H1 (cell line): ENCODE measurements at regions not wholly inside any gene's neighbourhood (a gene's known extent, or its start where the extent isn't known, plus 50 kb on each side); places are given as distances from the start of the nearest gene placed in this dataset.

Experiments used
- CTCF ChIA-PET: fragments of 300-600 bp; sonication (Branson Sonifier 250); formaldehyde crosslinking; loops from one replicate; lab custom pipeline; 2021; ENCODE audit not compliant: partially characterized antibody; lab: Charles Lee
- POLR2A ChIA-PET: fragments of 300-600 bp; sonication (Branson Sonifier 250); formaldehyde crosslinking; loops from one replicate; lab custom pipeline; 2021; ENCODE audit warnings: inconsistent platforms; ENCODE audit not compliant: partially characterized antibody; lab: Charles Lee
- DNase-seq, 2 experiments: peaks; one replicate each; pipeline versions ENCODE4 v3.0.0 to v3.0.0-alpha.2; 2010 to 2022; ENCODE audit warnings: low spot score in 2 of 2, low read depth in 1 of 2, mixed read lengths in 1 of 2
- FAIRE-seq: peaks from 2 replicates; lab custom pipeline; 2011; peaks lifted over from hg19 to GRCh38; lab: Jason Lieb, UNC
- H2AFZ ChIP-seq: 2 replicates; pipeline ENCODE4 v1.8.1; 2012; ENCODE audit warnings: low read length, inconsistent platforms
- H2AK5ac ChIP-seq: 2 replicates; pipeline ENCODE4 v1.6.1; 2013; ENCODE audit warnings: low read depth, low read length
- H2BK120ac ChIP-seq: replicated peaks from 2 replicates; pipeline ENCODE3; 2013; ENCODE audit warnings: low read depth, low read length, inconsistent platforms
- H2BK12ac ChIP-seq: 2 replicates; pipeline ENCODE4 v1.6.1; 2013; ENCODE audit warnings: low read depth, low read length
- H2BK15ac ChIP-seq: 2 replicates; pipeline ENCODE4 v1.6.1; 2013; ENCODE audit warnings: low read length
- H2BK20ac ChIP-seq: 2 replicates; pipeline ENCODE4 v1.6.1; 2013; ENCODE audit warnings: low read length
- H2BK5ac ChIP-seq: 2 replicates; pipeline ENCODE4 v1.6.1; 2013; ENCODE audit warnings: low read depth, low read length
- H3K14ac ChIP-seq: 2 replicates; pipeline ENCODE4 v1.6.1; 2013; ENCODE audit warnings: inconsistent platforms; ENCODE audit not compliant: insufficient read length
- H3K18ac ChIP-seq: 2 replicates; pipeline ENCODE4 v1.6.1; 2013; ENCODE audit warnings: low read length; ENCODE audit errors: extremely low read depth
- H3K23ac ChIP-seq: 2 replicates; pipeline ENCODE4 v1.6.1; 2013; ENCODE audit warnings: inconsistent platforms; ENCODE audit not compliant: insufficient read length
- H3K23me2 ChIP-seq: 2 replicates; pipeline ENCODE4 v1.6.1; 2013; ENCODE audit warnings: low read depth, low read length
- H3K27ac ChIP-seq: 2 replicates; pipeline ENCODE4 v1.6.1; 2011; ENCODE audit warnings: low read depth, low read length, inconsistent platforms
- H3K27me3 ChIP-seq, 4 experiments: replicated peaks in 1 of 4; 1 replicate in 1 of 4; 2 replicates in 3 of 4; pipeline versions ENCODE4 v1.6.1 to v1.8.1; 2011 to 2013; ENCODE audit warnings: low read length in 3 of 4, mild to moderate bottlenecking in 3 of 4, inconsistent platforms in 2 of 4, mixed read lengths in 2 of 4, moderate library complexity in 1 of 4; ENCODE audit not compliant: control insufficient read depth in 3 of 4, insufficient read depth in 3 of 4; ENCODE audit errors: extremely low read depth in 1 of 4
- H3K36me3 ChIP-seq, 4 experiments: 2 replicates each; pipeline versions ENCODE4 v1.6.1 to v1.8.1; 2011 to 2013; ENCODE audit warnings: mild to moderate bottlenecking in 4 of 4, low read length in 3 of 4, moderate library complexity in 2 of 4, control low read depth in 1 of 4, inconsistent platforms in 1 of 4; ENCODE audit not compliant: insufficient read depth in 4 of 4, control insufficient read depth in 2 of 4
- H3K4ac ChIP-seq: replicated peaks from 2 replicates; pipeline ENCODE3; 2013; ENCODE audit warnings: low read length, low read depth, mixed read lengths, inconsistent platforms; ENCODE audit not compliant: insufficient read length
- H3K4me1 ChIP-seq, 4 experiments: replicated peaks in 1 of 4; 1 replicate in 1 of 4; 2 replicates in 3 of 4; pipeline versions ENCODE4 v1.6.1 to v1.8.1; 2011 to 2013; ENCODE audit warnings: low read length in 3 of 4, inconsistent platforms in 2 of 4, mixed read lengths in 1 of 4; ENCODE audit not compliant: insufficient read depth in 4 of 4, control insufficient read depth in 3 of 4
- H3K4me2 ChIP-seq, 2 experiments: 2 replicates each; pipeline versions ENCODE4 v1.6.1 to v1.8.1; 2011 to 2013; ENCODE audit warnings: low read depth in 2 of 2, low read length in 2 of 2, control low read depth in 1 of 2, inconsistent platforms in 1 of 2, mild to moderate bottlenecking in 1 of 2; ENCODE audit not compliant: insufficient read depth in 1 of 2
- H3K4me3 ChIP-seq, 4 experiments: fragments of 200-600, 300-600 bp in 1 of 4; sonication (generic), shearing (Covaris generic), sonication (Bioruptor Twin) in 1 of 4; 2 replicates each; pipeline versions ENCODE4 v1.5.1 to v1.8.1; 2011 to 2016; ENCODE audit warnings: low read length in 4 of 4, low read depth in 3 of 4, control low read depth in 2 of 4, inconsistent platforms in 2 of 4, mild to moderate bottlenecking in 2 of 4, mixed read lengths in 1 of 4, moderate library complexity in 1 of 4; ENCODE audit not compliant: insufficient read depth in 2 of 4; ENCODE audit errors: extremely low read depth in 1 of 4
- H3K56ac ChIP-seq: replicated peaks from 2 replicates; pipeline ENCODE3; 2013; ENCODE audit warnings: low read depth, mild to moderate bottlenecking, mixed read lengths, low read length, inconsistent platforms; ENCODE audit not compliant: insufficient read length
- H3K79me1 ChIP-seq: 2 replicates; pipeline ENCODE4 v1.6.1; 2013; ENCODE audit warnings: low read depth, low read length, control low read depth
- H3K79me2 ChIP-seq, 2 experiments: 2 replicates each; pipeline versions ENCODE4 v1.6.1 to v1.8.1; 2012 to 2013; ENCODE audit warnings: low read length in 2 of 2, mild to moderate bottlenecking in 2 of 2, inconsistent platforms in 1 of 2; ENCODE audit not compliant: insufficient read depth in 2 of 2, control insufficient read depth in 1 of 2
- H3K9ac ChIP-seq, 4 experiments: replicated peaks in 1 of 4; 1 replicate in 1 of 4; 2 replicates in 3 of 4; pipeline versions ENCODE4 v1.6.1 to v1.8.1; 2011 to 2013; ENCODE audit warnings: low read depth in 3 of 4, low read length in 3 of 4, control low read depth in 2 of 4, mild to moderate bottlenecking in 2 of 4, moderate library complexity in 2 of 4, inconsistent platforms in 1 of 4; ENCODE audit errors: extremely low read depth in 1 of 4
- H3K9me3 ChIP-seq, 2 experiments: 2 replicates each; pipeline versions ENCODE4 v1.6.1 to v1.8.1; 2012 to 2013; ENCODE audit warnings: mild to moderate bottlenecking in 2 of 2, moderate library complexity in 2 of 2, control low read depth in 1 of 2, inconsistent platforms in 1 of 2, low read depth in 1 of 2, low read length in 1 of 2, mixed read lengths in 1 of 2; ENCODE audit not compliant: insufficient read depth in 2 of 2
- H4K20me1 ChIP-seq, 2 experiments: replicated peaks in 1 of 2; 2 replicates each; pipeline versions ENCODE3 to v1.8.1; 2011 to 2013; ENCODE audit warnings: inconsistent platforms in 2 of 2, low read length in 2 of 2, mild to moderate bottlenecking in 1 of 2; ENCODE audit not compliant: insufficient read depth in 2 of 2, control insufficient read depth in 1 of 2
- H4K5ac ChIP-seq: 2 replicates; pipeline ENCODE4 v1.6.1; 2013; ENCODE audit warnings: low read length, low read depth, mixed read lengths, inconsistent platforms; ENCODE audit not compliant: insufficient read length
- H4K8ac ChIP-seq: 2 replicates; pipeline ENCODE4 v1.8.0; 2013; ENCODE audit warnings: mild to moderate bottlenecking, moderate library complexity, low read length, inconsistent platforms; ENCODE audit not compliant: insufficient read depth; ENCODE audit errors: extremely low read depth
- H4K91ac ChIP-seq: replicated peaks from 2 replicates; pipeline ENCODE3; 2013; ENCODE audit warnings: low read length, mixed read lengths, inconsistent platforms; ENCODE audit not compliant: insufficient read length
- CHD1 ChIP-seq: IDR thresholded peaks from 2 replicates; pipeline ENCODE4 v1.6.1; 2012; ENCODE audit warnings: low read depth, low read length, improper control_type of control experiment
- CHD2 ChIP-seq: IDR thresholded peaks from 2 replicates; pipeline ENCODE4 v1.6.1; 2012; ENCODE audit warnings: low read length, improper control_type of control experiment
- MAFK ChIP-seq: IDR thresholded peaks from 2 replicates; pipeline ENCODE4 v1.6.1; 2012; ENCODE audit warnings: low read depth, mild to moderate bottlenecking, improper control_type of control experiment, low read length
- POU5F1 ChIP-seq: IDR thresholded peaks from 2 replicates; pipeline ENCODE4 v1.6.1; 2011; ENCODE audit warnings: low read depth, mild to moderate bottlenecking, low read length, moderate library complexity
- SRF ChIP-seq: IDR thresholded peaks from 2 replicates; pipeline ENCODE4 v1.6.1; 2011; ENCODE audit warnings: mild to moderate bottlenecking, low read depth, low read length, moderate library complexity
- WGBS, 2 experiments: shearing (Covaris generic) in 1 of 2; methylation state at CpG; one replicate each; pipeline versions ENCODE4 v1.1.6 to v1.1.7; 2013 to 2015; ENCODE audit warnings: low lambda C conversion rate in 2 of 2, mixed read lengths in 2 of 2, inconsistent platforms in 1 of 2, low coverage in 1 of 2, missing lambda C conversion rate in 1 of 2; ENCODE audit not compliant: insufficient replicate concordance in 2 of 2, insufficient coverage in 1 of 2, insufficient read length in 1 of 2; ENCODE audit errors: extremely low coverage in 1 of 2, missing lambda C conversion rate in 1 of 2; 5-methylcytosine and 5-hydroxymethylcytosine counted together
- TF ChIP-seq, protein P1 (sequence below): IDR thresholded peaks from 2 replicates; pipeline ENCODE4 v1.6.1; 2012; ENCODE audit warnings: inconsistent platforms

DNA sequence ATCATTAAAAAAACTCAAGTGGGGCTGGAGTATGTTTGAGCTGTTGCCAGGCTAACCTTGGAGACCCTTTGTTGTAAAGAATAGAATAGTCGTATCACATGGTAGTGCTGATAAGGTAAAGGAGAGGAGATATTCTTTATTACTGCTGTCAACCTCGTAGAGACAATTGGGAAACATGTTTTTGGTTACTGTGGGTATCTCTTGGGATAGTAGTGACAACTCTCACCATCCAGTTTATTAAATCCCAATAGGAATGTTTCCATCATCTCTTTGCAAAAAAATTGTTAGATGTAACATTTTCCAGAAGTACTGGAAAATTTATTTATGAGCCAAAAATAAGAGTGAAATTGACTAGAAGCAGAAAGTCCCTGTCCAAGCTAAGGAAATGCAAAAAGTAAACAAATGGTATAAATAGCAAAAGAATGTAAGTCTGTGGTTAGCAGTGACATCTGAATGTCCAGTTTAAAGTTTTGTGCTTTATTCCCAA is 829.3 kb upstream of the CITED2 start:
- ChIA-PET POLR2A (no interaction called here), CTCF (no interaction called here)
- no peak for FAIRE-seq
- Histone ChIP-seq H3K56ac (no peak overlapping the region), H4K5ac (no peak overlapping the region), H3K79me1 (no peaks in the 10 kb centered on the region), H3K4ac (no peak overlapping the region), H3K9me3 (no peaks in the 10 kb centered on the region), H3K4me3 (no peak overlapping the region), H3K23ac (no peak overlapping the region), H3K27me3 (no peaks in the 10 kb centered on the region), H4K8ac (no peak overlapping the region), H3K27ac (no peak overlapping the region), H3K79me2 (no peaks in the 10 kb centered on the region), H2BK12ac (no peak overlapping the region), H2BK15ac (no peak overlapping the region), H3K9ac (no peak overlapping the region), H2BK5ac (no peak overlapping the region), H3K4me2 (no peak overlapping the region), H3K36me3 (no peaks in the 10 kb centered on the region), H2AK5ac (no peak overlapping the region), H4K91ac (no peak overlapping the region), H3K4me1 (no peaks in the 10 kb centered on the region), H2BK20ac (no peak overlapping the region), H4K20me1 (no peaks in the 10 kb centered on the region), H2BK120ac (no peak overlapping the region), H3K23me2 (no peaks in the 10 kb centered on the region), H3K18ac (no peak overlapping the region), H3K14ac (no peak overlapping the region), H2AFZ (no peak overlapping the region)
- no peak for DNase-seq
- TF ChIP-seq, protein P1, sequence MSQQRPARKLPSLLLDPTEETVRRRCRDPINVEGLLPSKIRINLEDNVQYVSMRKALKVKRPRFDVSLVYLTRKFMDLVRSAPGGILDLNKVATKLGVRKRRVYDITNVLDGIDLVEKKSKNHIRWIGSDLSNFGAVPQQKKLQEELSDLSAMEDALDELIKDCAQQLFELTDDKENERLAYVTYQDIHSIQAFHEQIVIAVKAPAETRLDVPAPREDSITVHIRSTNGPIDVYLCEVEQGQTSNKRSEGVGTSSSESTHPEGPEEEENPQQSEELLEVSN, result no peak
- TF ChIP-seq POU5F1, result no peak
- TF ChIP-seq CHD2, result no peak
- TF ChIP-seq SRF, result no peak
- no peak for TF ChIP-seq CHD1
- no peak for TF ChIP-seq MAFK
- WGBS, 2 experiments, result 100% methylated on average over 2 of the region's 2 CpGs; no CpG with 5 or more reads in 1 of the 2 experiments
